SK-N-SH treated with all-trans-retinoic acid at 6 μM for 48 hours (cell line): ENCODE measurements at regions not wholly inside any gene's neighbourhood (a gene's known extent, or its start where the extent isn't known, plus 50 kb on each side); places are given as distances from the start of the nearest gene placed in this dataset.

ENCODE experiments used
- ATAC-seq: fragments of 200-7000 bp; cut with Tn5 transposase; 3 replicates; pipeline ENCODE4 v1.9.1; 2020; ENCODE audit warnings: mild to moderate bottlenecking, moderate library complexity
- ARNTL ChIP-seq: fragments of 450-650 bp; formaldehyde crosslinking; IDR thresholded peaks from 2 replicates; pipeline ENCODE4 v1.5.0; 2020; ENCODE audit warnings: low read depth, mild to moderate bottlenecking, moderate library complexity, borderline replicate concordance
- BACH2 ChIP-seq: fragments of 250-450 bp; sonication (Bioruptor Pico); IDR thresholded peaks from 2 replicates; pipeline ENCODE4 v1.9.0; 2021; ENCODE audit warnings: mild to moderate bottlenecking, borderline replicate concordance
- CREB5 ChIP-seq: fragments of 250-450 bp; sonication (Bioruptor Pico); IDR thresholded peaks from 2 replicates; pipeline ENCODE4 v1.5.1; 2020; ENCODE audit warnings: low read depth, mild to moderate bottlenecking, moderate library complexity
- CSDC2 ChIP-seq: fragments of 250-450 bp; sonication (Bioruptor Pico); IDR thresholded peaks from 2 replicates; pipeline ENCODE4 v1.5.0; 2020; ENCODE audit warnings: mild to moderate bottlenecking, moderate library complexity
- CSRNP3 ChIP-seq: fragments of 250-450 bp; sonication (Bioruptor Pico); IDR thresholded peaks from 2 replicates; pipeline ENCODE4 v1.5.1; 2021; ENCODE audit warnings: mild to moderate bottlenecking, moderate library complexity
- ESRRG ChIP-seq: fragments of 250-450 bp; sonication (Bioruptor Pico); IDR thresholded peaks from 2 replicates; pipeline ENCODE4 v1.6.1; 2021; ENCODE audit warnings: mild to moderate bottlenecking
- ISL1 ChIP-seq: fragments of 250-450 bp; sonication (Bioruptor Pico); IDR thresholded peaks from 2 replicates; pipeline ENCODE4 v2.1.2; 2022; ENCODE audit warnings: mild to moderate bottlenecking, moderate library complexity
- OSR1 ChIP-seq: fragments of 250-450 bp; sonication (Bioruptor Pico); IDR thresholded peaks from 2 replicates; pipeline ENCODE4 v1.8.0; 2022; ENCODE audit warnings: moderate library complexity, mild to moderate bottlenecking, inconsistent platforms
- PATZ1 ChIP-seq: fragments of 250-450 bp; sonication (Bioruptor Pico); IDR thresholded peaks from 2 replicates; pipeline ENCODE4 v1.8.0; 2020; ENCODE audit warnings: mild to moderate bottlenecking, moderate library complexity, borderline replicate concordance
- PPARA ChIP-seq: fragments of 250-450 bp; sonication (Bioruptor Pico); IDR thresholded peaks from 2 replicates; pipeline ENCODE4 v1.5.0; 2020; ENCODE audit warnings: mild to moderate bottlenecking, borderline replicate concordance
- RARB ChIP-seq: fragments of 250-450 bp; sonication (Bioruptor Pico); IDR thresholded peaks from 2 replicates; pipeline ENCODE4 v1.8.0; 2021; ENCODE audit warnings: mild to moderate bottlenecking, moderate library complexity
- SNAI2 ChIP-seq: fragments of 250-450 bp; sonication (Bioruptor Pico); IDR thresholded peaks from 2 replicates; pipeline ENCODE4 v1.5.0; 2020; ENCODE audit warnings: mild to moderate bottlenecking, moderate library complexity
- TCF4 ChIP-seq: fragments of 250-450 bp; sonication (Bioruptor Pico); IDR thresholded peaks from 2 replicates; pipeline ENCODE4 v1.8.0; 2021; ENCODE audit warnings: mild to moderate bottlenecking, moderate library complexity, borderline replicate concordance
- TOX ChIP-seq: fragments of 250-450 bp; sonication (Bioruptor Pico); IDR thresholded peaks from 2 replicates; pipeline ENCODE4 v1.8.0; 2021; ENCODE audit warnings: mild to moderate bottlenecking, moderate library complexity, borderline replicate concordance
- ZC3H10 ChIP-seq: fragments of 250-450 bp; sonication (Bioruptor Pico); IDR thresholded peaks from 2 replicates; pipeline ENCODE4 v1.5.1; 2021; ENCODE audit warnings: mild to moderate bottlenecking, moderate library complexity
- ZFP3 ChIP-seq: fragments of 250-450 bp; sonication (Bioruptor Pico); IDR thresholded peaks from 2 replicates; pipeline ENCODE4 v1.5.0; 2020; ENCODE audit warnings: mild to moderate bottlenecking, moderate library complexity
- ZFP30 ChIP-seq: fragments of 450-650 bp; formaldehyde crosslinking; IDR thresholded peaks from 2 replicates; pipeline ENCODE4 v1.5.0; 2022; ENCODE audit warnings: mild to moderate bottlenecking, moderate library complexity
- ZNF565 ChIP-seq: fragments of 450-650 bp; formaldehyde crosslinking; conservative IDR thresholded peaks from 2 replicates; pipeline ENCODE4 v1.5.0; 2020; ENCODE audit warnings: low read depth, mild to moderate bottlenecking, moderate library complexity
- ZNF8 ChIP-seq: fragments of 450-650 bp; formaldehyde crosslinking; IDR thresholded peaks from 2 replicates; pipeline ENCODE4 v1.5.0; 2020; ENCODE audit warnings: mild to moderate bottlenecking, moderate library complexity
- TF ChIP-seq, protein P1 (sequence below): fragments of 250-450 bp; sonication (Bioruptor Pico); IDR thresholded peaks from 2 replicates; pipeline ENCODE4 v1.8.0; 2021; ENCODE audit warnings: low read depth, mild to moderate bottlenecking, moderate library complexity, borderline replicate concordance

DNA sequence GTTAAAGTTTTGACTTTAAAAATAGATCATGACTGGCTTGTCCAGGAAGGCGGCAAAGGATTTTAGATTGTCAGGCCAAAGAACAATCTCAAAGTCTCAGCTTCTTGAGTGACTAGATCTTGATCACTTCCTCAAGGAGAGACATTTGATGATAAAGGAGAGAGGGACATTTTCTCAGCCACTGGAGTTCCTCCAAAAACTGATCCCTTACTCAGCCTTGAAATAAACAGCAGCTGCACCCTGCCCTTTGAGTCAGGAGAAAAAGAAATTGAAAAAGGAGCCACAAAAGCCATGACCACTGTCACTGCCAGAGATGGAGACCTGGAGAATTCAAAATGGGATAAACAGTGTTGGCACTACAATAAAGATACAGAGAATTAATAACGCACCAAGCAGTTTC is 288.4 kb upstream of the PRMT6 start:
- TF ChIP-seq, protein P1, sequence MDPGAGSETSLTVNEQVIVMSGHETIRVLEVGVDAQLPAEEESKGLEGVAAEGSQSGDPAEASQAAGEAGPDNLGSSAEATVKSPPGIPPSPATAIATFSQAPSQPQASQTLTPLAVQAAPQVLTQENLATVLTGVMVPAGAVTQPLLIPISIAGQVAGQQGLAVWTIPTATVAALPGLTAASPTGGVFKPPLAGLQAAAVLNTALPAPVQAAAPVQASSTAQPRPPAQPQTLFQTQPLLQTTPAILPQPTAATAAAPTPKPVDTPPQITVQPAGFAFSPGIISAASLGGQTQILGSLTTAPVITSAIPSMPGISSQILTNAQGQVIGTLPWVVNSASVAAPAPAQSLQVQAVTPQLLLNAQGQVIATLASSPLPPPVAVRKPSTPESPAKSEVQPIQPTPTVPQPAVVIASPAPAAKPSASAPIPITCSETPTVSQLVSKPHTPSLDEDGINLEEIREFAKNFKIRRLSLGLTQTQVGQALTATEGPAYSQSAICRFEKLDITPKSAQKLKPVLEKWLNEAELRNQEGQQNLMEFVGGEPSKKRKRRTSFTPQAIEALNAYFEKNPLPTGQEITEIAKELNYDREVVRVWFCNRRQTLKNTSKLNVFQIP: no peak
- no peak for TF ChIP-seq CREB5
- TF ChIP-seq PATZ1: no peak
- TF ChIP-seq ARNTL (CRISPR knock-in tag): no peak
- no peak for TF ChIP-seq PPARA (CRISPR knock-in tag)
- no peak for TF ChIP-seq ISL1 (CRISPR knock-in tag)
- no peak for TF ChIP-seq SNAI2 (CRISPR knock-in tag)
- TF ChIP-seq CSRNP3 (CRISPR knock-in tag): no peak
- no peak for TF ChIP-seq BACH2 (CRISPR knock-in tag)
- TF ChIP-seq ZC3H10 (CRISPR knock-in tag): no peak
- no peak for TF ChIP-seq ZFP3 (CRISPR knock-in tag)
- TF ChIP-seq ESRRG: no peak
- no peak for TF ChIP-seq TOX (CRISPR knock-in tag)
- TF ChIP-seq ZFP30 (CRISPR knock-in tag): no peak
- TF ChIP-seq RARB (CRISPR knock-in tag): no peak
- no peak for TF ChIP-seq OSR1 (CRISPR knock-in tag)
- no peak for TF ChIP-seq CSDC2
- no peak for TF ChIP-seq ZNF565
- TF ChIP-seq ZNF8 (CRISPR knock-in tag): no peak
- no peak for ATAC-seq

GRCh38 chr1:106768501-106768900 is 288.0 kb upstream of the PRMT6 start:
- ATAC-seq: no peak; the same call in 2 of the 3 replicates
- TF ChIP-seq ISL1 (CRISPR knock-in tag) (no peak), ESRRG (no peak), TCF4 (CRISPR knock-in tag) (no peak)

DNA sequence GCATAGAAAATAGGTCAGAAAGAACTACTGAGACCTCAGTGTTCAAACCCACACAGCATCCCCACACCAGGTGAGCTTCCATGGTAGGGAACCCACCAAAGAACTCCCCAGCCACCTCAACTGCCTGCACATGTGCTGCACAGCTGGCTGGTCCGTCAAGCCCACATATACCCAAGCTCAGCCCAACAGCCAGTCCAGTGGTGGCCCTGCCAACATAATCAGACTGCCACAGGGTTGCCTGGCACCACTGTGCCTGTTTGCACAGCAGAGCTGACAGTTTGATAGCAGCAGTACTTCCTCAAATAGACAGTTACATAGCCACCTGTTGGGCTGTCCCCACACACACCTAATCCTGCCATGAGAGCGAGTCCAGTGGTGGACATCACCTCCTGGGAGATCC is 283.3 kb upstream of the PRMT6 start:
- TF ChIP-seq, protein P1: no peak
- TF ChIP-seq OSR1 (CRISPR knock-in tag) (no peak), TOX (CRISPR knock-in tag) (no peak), ZC3H10 (CRISPR knock-in tag) (no peak), ISL1 (CRISPR knock-in tag) (no peak), PATZ1 (no peak), CSDC2 (no peak), ARNTL (CRISPR knock-in tag) (no peak)
- ATAC-seq: no peak
